Fibroblast of villous mesenchyme (primary cell): ENCODE measurements at regions not wholly inside any gene's neighbourhood (a gene's known extent, or its start where the extent isn't known, plus 50 kb on each side); places are given as distances from the start of the nearest gene placed in this dataset.

ENCODE experiments used
- DNase-seq: peaks from one replicate; pipeline ENCODE4 v3.0.0-alpha.2; 2010; ENCODE audit warnings: low read depth
- H3K4me3 ChIP-seq: 2 replicates; pipeline ENCODE4 v1.5.1; 2011; ENCODE audit warnings: low read depth, mild to moderate bottlenecking, low read length
- TF ChIP-seq, protein P1 (sequence below): IDR thresholded peaks from 2 replicates; pipeline ENCODE4 v1.5.1; 2012; ENCODE audit warnings: low read depth, mild to moderate bottlenecking, low read length; ENCODE audit not compliant: insufficient read depth

DNA sequence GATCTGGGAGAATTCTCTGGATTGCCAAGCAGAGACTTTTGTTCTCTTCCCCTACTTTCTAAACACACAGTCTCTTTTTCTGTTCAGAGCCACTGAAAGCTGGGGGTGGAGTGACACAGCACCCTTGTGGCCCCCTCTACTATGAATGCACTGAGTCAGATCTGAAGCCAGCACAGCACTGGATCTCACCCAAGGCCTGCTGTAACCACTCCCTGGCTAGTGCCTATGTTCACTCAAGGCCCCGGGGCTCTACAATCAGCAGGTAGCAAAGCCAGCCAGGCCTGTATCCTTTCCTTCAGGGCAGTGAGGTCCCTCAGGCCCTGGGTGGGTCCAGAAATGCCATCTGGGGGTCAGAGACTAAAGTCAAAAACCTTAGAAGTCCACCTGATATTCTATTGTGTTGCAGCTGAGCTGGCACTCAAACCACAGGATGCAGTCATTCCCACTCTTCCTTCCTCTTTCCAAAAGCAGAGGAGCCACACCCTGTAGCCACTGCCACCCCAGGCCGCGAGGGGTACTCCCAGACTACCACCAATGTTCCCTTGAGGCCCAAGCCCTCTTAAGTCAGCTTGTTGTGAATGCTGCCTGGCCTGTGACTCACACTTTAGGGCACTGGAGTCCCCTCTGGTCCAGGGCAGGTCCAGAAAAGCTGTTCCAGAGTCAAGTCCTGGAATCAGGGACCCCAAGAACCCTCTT, 110.1 kb upstream of the RXFP2 start:
- no peak for DNase-seq
- H3K4me3 ChIP-seq, result no peak overlapping the region
- TF ChIP-seq, protein P1, sequence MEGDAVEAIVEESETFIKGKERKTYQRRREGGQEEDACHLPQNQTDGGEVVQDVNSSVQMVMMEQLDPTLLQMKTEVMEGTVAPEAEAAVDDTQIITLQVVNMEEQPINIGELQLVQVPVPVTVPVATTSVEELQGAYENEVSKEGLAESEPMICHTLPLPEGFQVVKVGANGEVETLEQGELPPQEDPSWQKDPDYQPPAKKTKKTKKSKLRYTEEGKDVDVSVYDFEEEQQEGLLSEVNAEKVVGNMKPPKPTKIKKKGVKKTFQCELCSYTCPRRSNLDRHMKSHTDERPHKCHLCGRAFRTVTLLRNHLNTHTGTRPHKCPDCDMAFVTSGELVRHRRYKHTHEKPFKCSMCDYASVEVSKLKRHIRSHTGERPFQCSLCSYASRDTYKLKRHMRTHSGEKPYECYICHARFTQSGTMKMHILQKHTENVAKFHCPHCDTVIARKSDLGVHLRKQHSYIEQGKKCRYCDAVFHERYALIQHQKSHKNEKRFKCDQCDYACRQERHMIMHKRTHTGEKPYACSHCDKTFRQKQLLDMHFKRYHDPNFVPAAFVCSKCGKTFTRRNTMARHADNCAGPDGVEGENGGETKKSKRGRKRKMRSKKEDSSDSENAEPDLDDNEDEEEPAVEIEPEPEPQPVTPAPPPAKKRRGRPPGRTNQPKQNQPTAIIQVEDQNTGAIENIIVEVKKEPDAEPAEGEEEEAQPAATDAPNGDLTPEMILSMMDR, result no peak

DNA sequence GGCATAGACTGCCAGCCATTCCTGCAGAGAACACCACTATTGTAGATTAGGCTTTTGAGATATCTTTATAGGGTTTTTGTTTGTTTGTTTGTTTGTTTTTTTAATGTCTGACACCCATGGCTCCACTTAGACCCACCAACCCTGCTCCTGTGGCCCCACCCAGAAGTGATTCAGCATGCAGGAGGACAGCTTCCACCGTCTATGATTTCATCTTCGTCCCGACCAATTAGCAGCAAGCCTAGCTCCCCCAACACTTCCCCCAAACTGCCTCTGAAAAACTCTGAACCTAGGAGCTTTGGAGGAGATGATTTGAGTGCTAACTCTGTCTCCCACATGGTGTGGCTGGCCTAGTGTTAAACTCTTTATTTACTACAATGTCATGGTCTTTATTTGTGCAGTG, 108.3 kb upstream of the RXFP2 start:
- TF ChIP-seq, protein P1, result no peak
- no peak overlapping the region for H3K4me3 ChIP-seq
- DNase-seq, result no peak

DNA sequence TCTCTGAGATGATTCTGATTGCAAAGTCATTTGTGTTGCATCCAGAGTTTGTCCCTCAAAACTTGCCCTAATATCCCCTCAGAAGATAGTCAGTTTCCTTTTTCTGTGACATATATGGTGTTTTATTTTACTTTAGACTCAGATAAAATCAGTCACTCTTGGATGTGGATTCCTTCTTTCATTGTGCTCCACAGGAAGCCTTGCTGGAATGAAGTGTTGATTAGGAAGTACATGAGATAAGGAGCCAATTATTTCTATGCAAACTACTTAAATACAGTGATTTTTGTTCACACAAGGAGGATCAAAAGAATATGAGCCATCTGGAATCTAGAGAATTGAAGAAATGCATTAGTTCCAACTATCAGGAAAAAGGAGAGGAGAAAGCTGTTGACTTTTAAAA, 107.6 kb upstream of the RXFP2 start:
- H3K4me3 ChIP-seq, result no peak overlapping the region

DNA sequence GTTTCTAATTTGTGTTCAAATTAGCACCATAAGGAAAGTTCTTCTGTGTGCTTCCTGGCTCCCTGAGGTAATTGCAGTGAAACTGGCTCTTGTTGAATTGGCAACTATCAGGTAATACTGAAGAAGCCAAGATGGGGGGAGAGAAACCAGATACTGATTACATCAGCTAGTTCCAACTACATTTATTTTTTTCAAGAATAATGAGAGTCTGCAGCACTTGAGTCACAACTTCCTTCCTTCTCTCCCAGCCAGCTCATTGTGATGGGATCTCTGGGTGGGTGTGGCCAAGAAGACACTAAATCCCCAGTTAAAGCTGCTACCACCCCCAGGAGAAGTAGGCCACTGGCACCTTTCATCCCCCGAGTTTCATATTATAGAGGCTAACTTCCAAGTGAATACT, 100.7 kb upstream of the RXFP2 start:
- no peak overlapping the region for H3K4me3 ChIP-seq
- DNase-seq, result peak; percentile 16
- TF ChIP-seq, protein P1, result no peak

More for the DNA sequence above, 107.6 kb upstream of the RXFP2 start:
- no peak for DNase-seq
- TF ChIP-seq, protein P1, result no peak

DNA sequence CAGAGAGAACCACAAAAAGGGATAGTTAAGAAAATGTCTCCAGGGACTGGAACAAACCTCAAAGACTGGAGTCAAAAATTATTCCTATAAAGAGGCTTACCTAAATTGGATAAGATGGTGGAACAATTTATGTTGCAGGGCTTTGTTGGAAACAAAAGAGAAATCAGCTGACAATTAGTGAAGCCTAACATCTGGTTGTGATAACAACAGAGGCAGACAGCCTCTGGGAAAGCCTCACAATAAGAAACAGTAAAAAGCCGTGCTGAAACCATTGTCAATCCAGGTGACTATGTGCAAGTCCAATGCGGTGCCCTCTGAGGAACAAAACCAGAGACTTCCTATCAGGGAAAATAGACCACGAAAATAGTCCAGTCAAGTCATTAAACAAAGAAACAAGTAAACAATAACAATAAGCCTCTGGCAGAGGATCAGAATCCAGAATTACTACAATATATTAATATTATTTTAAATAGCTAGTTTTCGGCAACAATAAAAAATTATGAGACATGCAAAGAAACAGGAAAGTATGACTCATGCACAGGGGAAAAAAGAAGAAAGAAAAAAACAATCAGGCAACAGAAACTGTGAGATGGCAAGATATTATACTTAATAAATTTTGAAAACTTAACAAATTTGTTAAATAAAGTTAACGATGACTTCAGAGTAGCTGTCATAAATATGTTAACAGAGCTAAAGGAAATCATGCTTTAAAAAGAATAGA, 99.7 kb upstream of the RXFP2 start:
- DNase-seq, result peak; percentile 12
- no peak overlapping the region for H3K4me3 ChIP-seq
- TF ChIP-seq, protein P1, result no peak

DNA sequence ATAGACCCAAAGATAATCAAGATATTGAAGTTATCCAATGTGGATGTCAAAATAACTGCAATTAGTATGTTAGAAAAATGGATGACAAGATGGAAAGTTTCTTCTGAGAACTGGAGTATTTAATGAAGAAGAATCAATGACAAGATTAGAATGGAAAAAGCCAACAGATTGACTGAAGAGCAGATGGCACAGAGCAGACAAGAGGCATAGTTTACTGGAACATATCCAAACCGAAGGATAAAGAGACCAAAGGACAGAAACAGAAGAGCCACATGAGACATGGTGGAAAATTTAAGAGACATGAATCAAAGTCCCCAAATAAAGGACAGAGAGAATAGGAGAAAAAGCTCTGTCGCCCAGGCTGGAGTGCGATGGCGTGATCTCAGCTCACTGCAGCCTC, 89.6 kb upstream of the RXFP2 start:
- no peak overlapping the region for H3K4me3 ChIP-seq
- DNase-seq, result no peak
- TF ChIP-seq, protein P1, result no peak
